Mononuclear cell (primary cell): ENCODE measurements at regions not wholly inside any gene's neighbourhood (a gene's known extent, or its start where the extent isn't known, plus 50 kb on each side); places are given as distances from the start of the nearest gene placed in this dataset.

Experiments used
- H3K27me3 ChIP-seq: 2 replicates; pipeline ENCODE4 v1.6.0; 2011; ENCODE audit warnings: low read length, control low read depth; ENCODE audit not compliant: insufficient read depth
- H3K4me1 ChIP-seq: 2 replicates; pipeline ENCODE4 v1.5.1; 2011; ENCODE audit warnings: mild to moderate bottlenecking, low read length, control low read depth; ENCODE audit not compliant: insufficient read depth
- H3K4me3 ChIP-seq: 2 replicates; pipeline ENCODE4 v1.5.1; 2011; ENCODE audit warnings: mild to moderate bottlenecking, low read length, moderate library complexity
- H3K9me3 ChIP-seq: 2 replicates; pipeline ENCODE4 v1.5.1; 2011; ENCODE audit warnings: low read depth, mild to moderate bottlenecking, control low read depth, low read length

DNA sequence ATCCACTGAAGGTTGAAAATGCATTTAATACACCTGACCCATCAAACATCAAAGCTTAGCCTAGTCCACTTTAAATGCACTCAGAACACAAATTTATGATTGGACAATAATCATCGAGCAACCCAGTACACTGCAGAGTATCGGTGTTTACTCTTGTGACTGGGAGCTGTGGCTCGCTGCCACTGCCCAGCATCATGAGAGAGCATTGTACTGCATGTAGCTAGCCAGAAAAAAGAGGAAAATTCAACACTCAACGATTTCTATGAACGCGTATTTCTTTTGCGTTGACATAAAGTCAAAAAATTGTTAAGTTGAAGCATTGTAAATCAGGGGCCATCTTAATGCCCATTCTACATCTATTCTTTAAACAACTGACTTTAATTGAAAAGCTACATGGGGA lies 95.1 kb upstream of the CD180 start:
- no peak overlapping the region for H3K4me3 ChIP-seq
- H3K4me1 ChIP-seq = peaks cover 10% of the 10 kb centered on the region
- no peaks in the 10 kb centered on the region for H3K27me3 ChIP-seq
- H3K9me3 ChIP-seq = no peaks in the 10 kb centered on the region

DNA sequence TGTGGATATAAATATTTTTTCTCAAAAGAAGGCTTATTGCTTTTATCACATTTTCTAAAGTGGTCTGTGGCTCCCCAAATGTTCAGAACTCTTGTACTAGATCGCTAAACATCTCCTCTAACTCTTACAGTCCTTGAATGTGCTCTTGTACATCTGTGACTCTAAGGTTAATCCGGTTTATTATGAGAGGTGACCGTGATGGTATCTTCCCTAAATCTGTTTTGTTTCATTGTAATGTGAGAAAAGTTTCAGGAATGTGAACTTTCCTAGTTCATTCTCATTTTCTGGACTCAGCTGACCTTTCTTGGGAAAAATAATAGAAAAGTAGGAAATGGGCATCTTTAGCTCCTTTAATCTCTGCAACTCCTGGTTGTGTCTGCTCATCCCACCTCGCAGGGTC lies 94.5 kb upstream of the CD180 start:
- H3K27me3 ChIP-seq = no peaks in the 10 kb centered on the region
- no peaks in the 10 kb centered on the region for H3K9me3 ChIP-seq
- H3K4me1 ChIP-seq = peaks cover 11% of the 10 kb centered on the region
- H3K4me3 ChIP-seq = no peak overlapping the region

- Histone ChIP-seq H3K27me3 (no peaks in the 10 kb centered on the region), H3K4me1 (peaks cover 11% of the 10 kb centered on the region), H3K9me3 (no peaks in the 10 kb centered on the region), H3K4me3 (no peak overlapping the region)
Observed at GRCh38 chr5:67290655-67291054, 94.1 kb upstream of the CD180 start.

- H3K9me3 ChIP-seq = no peaks in the 10 kb centered on the region
- H3K27me3 ChIP-seq = no peaks in the 10 kb centered on the region
- peaks cover 11% of the 10 kb centered on the region for H3K4me1 ChIP-seq
- no peak overlapping the region for H3K4me3 ChIP-seq
Observed at GRCh38 chr5:67289763-67290521, 93.3 kb upstream of the CD180 start.

DNA sequence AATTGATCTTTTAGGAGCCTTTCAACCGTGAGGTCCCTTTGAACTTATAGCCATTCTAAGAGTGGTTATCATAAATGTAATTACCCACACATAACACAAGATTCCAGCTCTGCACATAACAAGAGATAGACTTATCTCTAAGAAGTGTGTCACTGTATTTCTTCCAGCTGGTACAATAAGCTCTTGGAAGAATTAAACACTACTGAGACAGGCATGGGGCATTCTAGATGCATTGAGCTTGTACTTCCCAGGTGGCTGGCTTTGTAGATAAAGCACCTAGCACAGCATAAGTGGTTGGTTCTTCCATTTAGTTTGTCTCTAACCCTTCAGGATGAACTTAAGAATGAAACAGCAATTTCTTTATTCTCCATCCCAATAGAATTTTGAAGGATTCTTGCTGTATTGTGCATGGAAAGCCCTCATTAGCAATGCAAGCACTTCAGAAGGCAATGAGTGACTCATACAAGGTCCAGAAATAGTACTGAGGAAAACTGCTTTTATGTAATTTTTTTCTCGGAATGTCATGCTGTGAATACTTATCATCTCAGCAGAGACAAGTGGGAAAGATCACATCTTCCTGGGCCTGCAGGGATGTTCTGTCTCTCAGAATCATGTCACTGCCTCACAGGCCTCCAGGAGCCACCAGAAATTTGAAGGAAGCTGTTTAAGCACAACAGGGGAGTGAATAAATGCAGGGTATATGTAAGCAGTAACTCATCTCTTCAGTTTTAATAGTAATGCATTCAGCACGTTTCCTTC lies 91.1 kb upstream of the CD180 start:
- peaks cover 11% of the 10 kb centered on the region for H3K4me1 ChIP-seq
- no peak overlapping the region for H3K4me3 ChIP-seq
- H3K27me3 ChIP-seq = no peaks in the 10 kb centered on the region
- no peaks in the 10 kb centered on the region for H3K9me3 ChIP-seq

DNA sequence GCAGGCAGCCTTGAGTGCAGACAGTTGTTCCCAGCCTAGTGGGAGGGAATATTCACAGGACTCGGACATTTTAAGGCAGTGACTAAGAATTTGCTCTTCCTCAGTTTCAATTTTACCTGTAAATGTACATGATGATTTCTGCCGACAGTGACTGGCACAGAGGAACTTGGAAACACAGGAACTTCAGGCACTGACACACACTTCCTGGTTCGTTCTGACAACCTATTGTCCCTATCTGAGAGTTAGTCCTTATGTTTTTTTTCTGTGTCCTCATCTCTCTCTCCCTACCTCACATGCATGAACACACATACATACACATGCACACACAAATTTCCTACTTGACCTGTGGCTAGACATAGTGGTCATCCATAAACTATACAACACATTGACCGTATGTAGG lies 89.4 kb upstream of the CD180 start:
- no peaks in the 10 kb centered on the region for H3K27me3 ChIP-seq
- no peaks in the 10 kb centered on the region for H3K9me3 ChIP-seq
- peaks cover 11% of the 10 kb centered on the region for H3K4me1 ChIP-seq
- H3K4me3 ChIP-seq = no peak overlapping the region

GRCh38 chr5:67283988-67284487 lies 87.4 kb upstream of the CD180 start:
- no peaks in the 10 kb centered on the region for H3K9me3 ChIP-seq
- H3K27me3 ChIP-seq = no peaks in the 10 kb centered on the region
- peaks cover 5% of the 10 kb centered on the region for H3K4me1 ChIP-seq
- no peak overlapping the region for H3K4me3 ChIP-seq

- Histone ChIP-seq H3K9me3 (peaks cover 4% of the 10 kb centered on the region), H3K4me1 (peaks cover 3% of the 10 kb centered on the region), H3K27me3 (no peaks in the 10 kb centered on the region), H3K4me3 (no peak overlapping the region)
Observed at GRCh38 chr5:67283275-67283987, 86.8 kb upstream of the CD180 start.

GRCh38 chr5:67281874-67282273 lies 85.3 kb upstream of the CD180 start:
- Histone ChIP-seq H3K27me3 (no peaks in the 10 kb centered on the region), H3K4me3 (no peak overlapping the region), H3K9me3 (peaks cover 18% of the 10 kb centered on the region), H3K4me1 (peaks cover 3% of the 10 kb centered on the region)

DNA sequence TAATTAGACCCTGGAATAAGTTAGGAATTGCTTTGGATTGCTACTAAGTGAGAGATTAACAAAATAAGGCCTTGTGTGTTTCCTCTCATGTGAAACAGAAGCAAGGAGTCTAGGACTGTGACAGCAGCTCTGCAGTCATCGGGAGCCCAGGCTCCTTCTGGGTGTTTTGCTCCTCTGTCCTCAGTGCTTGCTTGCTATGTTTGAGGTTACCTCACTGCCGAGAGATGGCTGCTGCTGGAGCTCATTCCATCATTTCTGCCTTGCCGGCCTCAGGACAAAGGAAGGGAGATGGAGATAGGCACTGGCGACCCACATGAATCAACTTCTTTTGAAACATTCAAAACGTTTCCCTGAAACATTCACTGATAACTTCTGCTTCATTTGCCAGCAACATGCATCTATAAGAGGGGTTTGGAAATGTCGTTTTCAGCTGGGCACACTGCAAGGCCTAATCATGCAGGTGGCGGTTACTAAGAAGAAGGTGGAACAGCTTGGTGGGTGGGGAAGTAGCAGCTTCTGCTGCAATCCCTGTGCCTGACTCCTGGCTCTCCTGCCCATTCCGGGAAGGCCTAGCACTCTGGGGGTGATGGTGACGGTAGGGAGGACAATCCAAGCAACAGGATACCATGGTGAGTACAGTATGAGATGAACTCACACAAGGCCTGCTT lies 77.2 kb upstream of the CD180 start:
- Histone ChIP-seq H3K4me1 (no peaks in the 10 kb centered on the region), H3K4me3 (no peak overlapping the region), H3K9me3 (peaks cover 20% of the 10 kb centered on the region), H3K27me3 (no peaks in the 10 kb centered on the region)

- H3K4me1 ChIP-seq = no peaks in the 10 kb centered on the region
- peaks cover 9% of the 10 kb centered on the region for H3K9me3 ChIP-seq
- no peaks in the 10 kb centered on the region for H3K27me3 ChIP-seq
- no peak overlapping the region for H3K4me3 ChIP-seq
Observed at GRCh38 chr5:67272453-67273130, 76.0 kb upstream of the CD180 start.

- H3K27me3 ChIP-seq = no peaks in the 10 kb centered on the region
- H3K4me1 ChIP-seq = no peaks in the 10 kb centered on the region
- no peak overlapping the region for H3K4me3 ChIP-seq
- no peaks in the 10 kb centered on the region for H3K9me3 ChIP-seq
Observed at GRCh38 chr5:67268231-67269021, 71.8 kb upstream of the CD180 start.

DNA sequence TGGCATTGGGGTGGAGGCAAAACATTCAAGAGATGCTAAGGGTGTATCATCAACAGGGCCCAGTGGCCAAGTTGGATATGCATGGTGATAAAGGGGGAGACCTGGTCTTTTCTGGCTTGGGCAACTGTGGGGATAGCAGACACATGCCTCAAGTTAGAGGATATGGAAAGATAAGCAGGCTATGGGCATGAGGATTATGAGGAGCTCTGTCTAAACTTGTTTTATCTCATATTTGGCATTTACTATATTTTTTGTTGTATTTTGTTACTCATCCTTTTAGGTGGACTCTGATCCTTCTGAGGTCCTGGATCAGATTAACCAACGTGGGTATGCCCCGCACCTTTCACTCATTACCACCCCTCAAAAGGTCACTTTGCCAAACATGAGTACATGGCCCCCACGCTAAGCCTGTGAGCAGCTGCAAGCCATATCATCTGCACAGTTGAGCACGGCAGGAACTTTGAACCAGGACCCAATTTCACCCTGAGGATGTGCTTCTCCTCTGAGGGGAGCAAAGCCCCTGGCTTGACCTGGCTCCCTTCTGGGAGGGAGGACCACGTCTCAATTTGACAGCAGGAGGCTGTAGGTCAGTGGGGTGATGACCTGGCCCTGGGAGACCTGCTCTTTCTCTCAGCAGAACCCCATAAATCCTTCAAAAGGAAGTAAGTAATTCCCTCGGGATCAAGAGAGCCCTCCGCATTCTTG lies 71.1 kb upstream of the CD180 start:
- Histone ChIP-seq H3K4me1 (no peaks in the 10 kb centered on the region), H3K9me3 (no peaks in the 10 kb centered on the region), H3K27me3 (no peaks in the 10 kb centered on the region), H3K4me3 (no peak overlapping the region)
